ENCODE measurements at regions not wholly inside any gene's neighbourhood (a gene's known extent, or its start where the extent isn't known, plus 50 kb on each side); places are given as distances from the start of the nearest gene placed in this dataset.

DNA sequence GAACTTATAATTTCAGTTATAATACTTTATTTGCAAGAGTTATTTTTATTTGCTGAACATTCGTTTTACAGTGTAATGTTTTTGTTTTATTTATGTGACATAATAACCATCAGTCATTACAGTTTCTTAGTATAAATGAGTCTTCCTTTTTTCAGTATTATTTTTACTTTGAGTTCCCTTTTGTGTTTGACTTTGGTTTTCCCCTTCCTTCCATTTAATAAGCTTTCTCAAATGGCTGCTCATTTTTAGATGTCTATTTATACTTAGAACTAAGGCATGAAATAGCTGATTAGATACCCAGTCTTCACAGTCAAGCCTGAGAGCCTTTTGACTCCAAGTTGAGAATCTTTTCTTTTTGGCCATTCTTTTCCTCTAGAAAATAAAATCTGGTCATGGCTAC, 404.5 kb downstream of the LRFN5 start:
- Histone ChIP-seq H4K20me1 (ENCODE audit: control insufficient read depth, extremely low read depth, insufficient read depth, low read length) (no peaks in the 10 kb centered on the region), H3K4me1 (ENCODE audit: control insufficient read depth, extremely low read depth, insufficient read depth, low read length) (no peaks in the 10 kb centered on the region), H2AFZ (ENCODE audit: low read length) (no peak overlapping the region), H3K27ac (ENCODE audit: insufficient read depth, low read length) (no peak overlapping the region), H3K9me3 (ENCODE audit: control insufficient read depth, insufficient read depth, low read depth, low read length) (no peaks in the 10 kb centered on the region), H3K36me3 (ENCODE audit: control insufficient read depth, insufficient read depth, low read length) (no peaks in the 10 kb centered on the region), H3K79me2 (ENCODE audit: control insufficient read depth, insufficient read depth, low read length) (no peaks in the 10 kb centered on the region), H3K4me2 (ENCODE audit: extremely low read depth, insufficient read depth, low read length) (no peak overlapping the region), H3K4me3 (replicated peaks in 1 of 4; ENCODE audit: control extremely low read depth in 1 of 4, insufficient read depth in 1 of 4, low read depth in 3 of 4, low read length in 4 of 4) (no peak overlapping the region), H3K9ac (ENCODE audit: insufficient read depth, low read length) (no peak overlapping the region), H3K27me3 (ENCODE audit: control insufficient read depth, insufficient read depth, low read length) (no peaks in the 10 kb centered on the region)
- TF ChIP-seq EZH2 (IDR thresholded peaks at IDR 0.05; ENCODE audit: low read length, missing control alignments): no peak
- TF ChIP-seq, protein P1, sequence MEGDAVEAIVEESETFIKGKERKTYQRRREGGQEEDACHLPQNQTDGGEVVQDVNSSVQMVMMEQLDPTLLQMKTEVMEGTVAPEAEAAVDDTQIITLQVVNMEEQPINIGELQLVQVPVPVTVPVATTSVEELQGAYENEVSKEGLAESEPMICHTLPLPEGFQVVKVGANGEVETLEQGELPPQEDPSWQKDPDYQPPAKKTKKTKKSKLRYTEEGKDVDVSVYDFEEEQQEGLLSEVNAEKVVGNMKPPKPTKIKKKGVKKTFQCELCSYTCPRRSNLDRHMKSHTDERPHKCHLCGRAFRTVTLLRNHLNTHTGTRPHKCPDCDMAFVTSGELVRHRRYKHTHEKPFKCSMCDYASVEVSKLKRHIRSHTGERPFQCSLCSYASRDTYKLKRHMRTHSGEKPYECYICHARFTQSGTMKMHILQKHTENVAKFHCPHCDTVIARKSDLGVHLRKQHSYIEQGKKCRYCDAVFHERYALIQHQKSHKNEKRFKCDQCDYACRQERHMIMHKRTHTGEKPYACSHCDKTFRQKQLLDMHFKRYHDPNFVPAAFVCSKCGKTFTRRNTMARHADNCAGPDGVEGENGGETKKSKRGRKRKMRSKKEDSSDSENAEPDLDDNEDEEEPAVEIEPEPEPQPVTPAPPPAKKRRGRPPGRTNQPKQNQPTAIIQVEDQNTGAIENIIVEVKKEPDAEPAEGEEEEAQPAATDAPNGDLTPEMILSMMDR (conservative IDR thresholded peaks at IDR 0.05 in 1 of 2, IDR thresholded peaks at IDR 0.05 in 1 of 2; ENCODE audit: low read depth in 1 of 2, low read length in 2 of 2): no peak
- no peak for DNase-seq (ENCODE audit: low read depth in 2 of 2)

DNA sequence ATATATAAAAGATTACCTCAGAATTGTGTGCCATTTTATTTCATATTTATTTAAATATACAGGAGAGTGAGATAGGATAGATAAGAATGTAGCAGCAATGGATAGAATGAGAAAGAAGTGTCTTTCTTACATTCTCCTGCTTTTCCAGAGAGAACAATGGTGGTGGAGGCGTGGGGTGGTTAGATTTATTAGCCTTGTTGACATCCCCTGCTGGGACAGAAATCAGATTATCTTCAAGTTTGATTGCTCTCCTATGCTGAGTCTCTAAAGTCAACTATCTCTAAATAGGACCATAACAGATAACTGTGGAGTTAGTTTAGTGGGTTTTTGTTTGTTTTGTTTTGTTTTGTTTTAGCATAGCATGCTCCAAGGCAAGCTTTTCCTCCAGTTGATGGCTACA, 397.6 kb downstream of the LRFN5 start:
- Histone ChIP-seq H3K9me3 (ENCODE audit: control insufficient read depth, insufficient read depth, low read depth, low read length) (no peaks in the 10 kb centered on the region), H3K4me2 (ENCODE audit: extremely low read depth, insufficient read depth, low read length) (no peak overlapping the region), H3K79me2 (ENCODE audit: control insufficient read depth, insufficient read depth, low read length) (no peaks in the 10 kb centered on the region), H3K27ac (ENCODE audit: insufficient read depth, low read length) (no peak overlapping the region), H3K27me3 (ENCODE audit: control insufficient read depth, insufficient read depth, low read length) (no peaks in the 10 kb centered on the region), H3K36me3 (ENCODE audit: control insufficient read depth, insufficient read depth, low read length) (no peaks in the 10 kb centered on the region), H3K9ac (ENCODE audit: insufficient read depth, low read length) (no peak overlapping the region), H3K4me1 (ENCODE audit: control insufficient read depth, extremely low read depth, insufficient read depth, low read length) (no peaks in the 10 kb centered on the region), H2AFZ (ENCODE audit: low read length) (no peak overlapping the region), H4K20me1 (ENCODE audit: control insufficient read depth, extremely low read depth, insufficient read depth, low read length) (no peaks in the 10 kb centered on the region), H3K4me3 (replicated peaks in 1 of 4; ENCODE audit: control extremely low read depth in 1 of 4, insufficient read depth in 1 of 4, low read depth in 3 of 4, low read length in 4 of 4) (no peak overlapping the region)
- no peak for DNase-seq (ENCODE audit: low read depth in 2 of 2)
- no peak for TF ChIP-seq EZH2 (IDR thresholded peaks at IDR 0.05; ENCODE audit: low read length, missing control alignments)
- TF ChIP-seq, protein P1 (conservative IDR thresholded peaks at IDR 0.05 in 1 of 2, IDR thresholded peaks at IDR 0.05 in 1 of 2; ENCODE audit: low read depth in 1 of 2, low read length in 2 of 2): no peak

DNA sequence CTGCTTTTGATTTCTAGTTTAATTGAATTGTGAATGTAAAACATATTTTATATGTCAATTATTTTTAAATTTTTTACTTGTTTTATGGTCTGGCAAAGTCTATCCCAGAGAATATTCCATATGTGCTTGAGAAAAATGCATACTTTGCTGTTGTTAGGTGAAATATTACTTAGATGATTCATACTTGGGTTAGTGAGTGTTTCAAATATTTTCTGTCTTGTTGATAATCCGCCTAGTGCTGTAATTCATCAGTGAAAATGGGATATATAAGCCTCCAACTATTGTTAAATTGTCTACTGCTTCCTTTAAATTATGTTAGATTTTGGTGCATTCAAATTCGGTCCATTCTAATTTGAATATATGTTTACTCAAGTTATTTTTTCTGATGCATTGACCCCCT, 395.5 kb downstream of the LRFN5 start:
- H3K4me3 ChIP-seq (replicated peaks in 1 of 4; ENCODE audit: control extremely low read depth in 1 of 4, insufficient read depth in 1 of 4, low read depth in 3 of 4, low read length in 4 of 4): no peak overlapping the region
- H3K27ac ChIP-seq (ENCODE audit: insufficient read depth, low read length): no peak overlapping the region
- no peak overlapping the region for H2AFZ ChIP-seq (ENCODE audit: low read length)
- H3K4me1 ChIP-seq (ENCODE audit: control insufficient read depth, extremely low read depth, insufficient read depth, low read length): no peaks in the 10 kb centered on the region
- no peaks in the 10 kb centered on the region for H4K20me1 ChIP-seq (ENCODE audit: control insufficient read depth, extremely low read depth, insufficient read depth, low read length)
- H3K9me3 ChIP-seq (ENCODE audit: control insufficient read depth, insufficient read depth, low read depth, low read length): no peaks in the 10 kb centered on the region
- H3K4me2 ChIP-seq (ENCODE audit: extremely low read depth, insufficient read depth, low read length): no peak overlapping the region
- H3K27me3 ChIP-seq (ENCODE audit: control insufficient read depth, insufficient read depth, low read length): no peaks in the 10 kb centered on the region
- H3K9ac ChIP-seq (ENCODE audit: insufficient read depth, low read length): no peak overlapping the region
- no peaks in the 10 kb centered on the region for H3K79me2 ChIP-seq (ENCODE audit: control insufficient read depth, insufficient read depth, low read length)
- H3K36me3 ChIP-seq (ENCODE audit: control insufficient read depth, insufficient read depth, low read length): no peaks in the 10 kb centered on the region
- peak; percentile 7 to 48 for DNase-seq (ENCODE audit: low read depth in 2 of 2)
- TF ChIP-seq, protein P1 (conservative IDR thresholded peaks at IDR 0.05 in 1 of 2, IDR thresholded peaks at IDR 0.05 in 1 of 2; ENCODE audit: low read depth in 1 of 2, low read length in 2 of 2): no peak
- TF ChIP-seq EZH2 (IDR thresholded peaks at IDR 0.05; ENCODE audit: low read length, missing control alignments): no peak
